NCI-H82 treated with DMSO at 0.1 percent for 48 hours (cell line): ENCODE measurements at regions not wholly inside any gene's neighbourhood (a gene's known extent, or its start where the extent isn't known, plus 50 kb on each side); places are given as distances from the start of the nearest gene placed in this dataset.
"Not testable (repeated sequence)": the region's sequence is repeated elsewhere in the genome, so short reads cannot be mapped to it uniquely, and the experiment has no call there.

ENCODE experiments used
- DNase-seq: peaks from one replicate; lab custom pipeline; 2025; ENCODE audit not compliant: unreplicated experiment; lab: John Stamatoyannopoulos, UW

DNA sequence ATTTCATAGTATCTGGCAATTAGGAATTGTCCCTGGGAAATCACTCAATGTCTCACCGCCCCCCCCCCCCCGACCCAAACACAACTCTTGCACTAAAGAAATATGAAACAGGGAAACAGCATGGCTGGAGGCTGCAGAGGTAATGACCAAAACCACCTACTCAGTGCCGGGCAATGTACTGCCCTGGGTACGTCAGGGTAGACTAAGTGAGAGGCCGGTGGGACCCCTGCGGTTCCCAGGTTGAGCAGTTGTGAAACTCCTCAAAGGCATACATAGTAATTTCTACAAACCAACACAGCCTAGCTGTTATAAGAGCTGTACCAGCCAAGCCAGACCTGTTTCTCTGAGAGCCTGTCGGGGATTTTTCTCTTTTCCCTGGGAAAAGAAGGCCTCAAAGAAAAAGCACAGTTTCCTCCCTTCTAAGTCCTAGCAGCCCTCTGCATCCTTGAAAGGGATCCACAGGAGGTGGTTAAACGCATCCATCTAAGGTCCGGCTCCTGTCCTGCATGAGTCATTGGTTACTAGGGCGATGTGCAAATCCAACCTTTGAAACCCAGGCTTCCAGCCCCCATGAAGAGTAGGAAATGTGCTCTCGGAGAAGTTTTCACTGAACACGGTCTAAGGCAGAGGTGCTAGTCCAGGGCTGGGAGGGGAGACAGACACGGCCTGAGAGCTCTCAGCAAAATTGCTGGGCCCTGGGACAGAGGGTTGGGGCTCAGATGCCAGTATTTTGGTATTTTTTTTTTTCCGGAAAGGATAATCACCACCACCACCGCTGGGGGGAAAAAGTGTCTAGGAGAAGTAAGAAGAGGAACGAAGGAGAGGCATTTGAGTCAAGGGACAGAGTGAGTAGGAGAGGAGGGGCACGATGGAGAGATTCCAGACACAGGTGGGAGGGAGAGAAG, 172.8 kb downstream of the ATP6V0E2 start:
- not testable (repeated sequence) for DNase-seq

DNA sequence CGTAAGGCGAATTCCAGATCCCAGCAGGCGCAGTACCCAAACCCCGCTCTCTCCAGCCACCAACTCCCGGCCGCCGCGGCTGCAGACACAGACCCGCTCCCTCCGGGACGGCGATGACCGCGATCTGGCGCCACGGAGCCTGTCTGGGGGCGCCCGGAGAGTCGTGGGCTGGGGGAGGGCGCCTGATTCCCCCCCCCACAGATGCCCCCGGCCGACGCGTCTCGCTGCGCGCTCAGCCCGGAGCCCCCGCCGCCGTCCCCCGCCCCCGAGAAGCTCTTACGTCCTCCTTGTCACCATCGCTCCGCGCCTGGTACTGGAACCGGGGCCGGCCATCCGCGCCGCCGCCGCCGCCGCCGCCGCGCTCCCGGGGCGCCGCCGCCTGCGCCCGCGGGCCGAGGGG, 173.6 kb downstream of the ATP6V0E2 start:
- DNase-seq, result not testable (repeated sequence)

DNA sequence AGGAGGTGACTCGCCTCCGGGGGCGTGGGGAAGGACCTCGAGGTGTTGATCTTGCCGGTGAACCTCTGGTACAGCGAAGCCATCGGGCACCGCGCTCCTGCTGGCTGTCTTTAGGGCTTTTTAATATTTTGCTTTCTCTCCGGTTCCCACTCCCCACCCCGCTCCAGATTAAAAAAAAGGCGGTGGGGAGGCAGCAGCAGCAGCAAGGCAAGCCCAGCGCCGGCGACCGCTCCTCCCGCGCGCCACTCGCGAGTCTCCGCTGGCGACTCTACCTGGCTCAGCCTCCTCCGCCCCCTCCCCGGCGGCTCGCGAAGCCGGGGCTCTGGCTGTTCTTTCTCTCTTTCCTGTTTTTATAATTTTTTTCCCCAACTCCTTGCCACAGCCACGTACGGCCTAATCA, 174.0 kb downstream of the ATP6V0E2 start:
- DNase-seq, result not testable (repeated sequence)

DNA sequence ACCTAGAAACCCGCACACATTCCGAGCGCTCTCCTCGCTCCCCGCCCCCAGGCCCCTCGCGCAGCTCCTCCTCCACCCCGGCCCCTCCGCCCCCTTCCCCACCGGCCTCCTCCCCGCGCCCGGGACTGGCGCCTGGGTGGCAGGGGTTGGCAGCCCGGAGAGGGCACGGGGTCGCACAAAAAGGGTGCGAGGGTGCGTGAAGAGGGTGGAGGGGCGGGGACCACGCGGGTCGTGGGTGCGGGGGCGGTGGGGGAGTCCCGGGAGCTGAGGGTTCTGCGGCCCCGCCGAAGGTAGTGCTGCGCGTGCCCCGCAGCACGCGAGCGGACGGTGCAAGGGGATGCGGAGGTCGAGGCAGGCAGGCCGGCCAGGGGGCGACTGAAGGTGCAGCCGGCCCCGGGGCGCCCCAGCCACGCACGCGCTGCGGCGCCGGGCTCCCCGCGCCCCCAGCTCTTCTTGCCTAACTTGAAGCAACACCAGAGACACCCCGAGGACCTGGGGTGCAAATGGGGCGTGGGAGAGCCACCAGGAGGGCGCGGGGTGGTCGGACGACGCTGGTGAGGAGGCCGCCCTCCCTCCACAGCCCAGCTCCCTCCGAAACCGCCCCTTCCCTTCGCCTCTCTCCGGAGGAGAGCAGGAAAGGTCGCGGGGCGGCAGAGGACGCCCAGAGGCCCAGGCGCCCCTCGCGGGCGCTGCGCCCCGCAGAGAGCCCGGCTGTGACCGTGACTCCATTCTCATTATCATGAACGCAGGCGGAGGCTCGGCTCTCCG, 174.7 kb downstream of the ATP6V0E2 start:
- not testable (repeated sequence) for DNase-seq

DNA sequence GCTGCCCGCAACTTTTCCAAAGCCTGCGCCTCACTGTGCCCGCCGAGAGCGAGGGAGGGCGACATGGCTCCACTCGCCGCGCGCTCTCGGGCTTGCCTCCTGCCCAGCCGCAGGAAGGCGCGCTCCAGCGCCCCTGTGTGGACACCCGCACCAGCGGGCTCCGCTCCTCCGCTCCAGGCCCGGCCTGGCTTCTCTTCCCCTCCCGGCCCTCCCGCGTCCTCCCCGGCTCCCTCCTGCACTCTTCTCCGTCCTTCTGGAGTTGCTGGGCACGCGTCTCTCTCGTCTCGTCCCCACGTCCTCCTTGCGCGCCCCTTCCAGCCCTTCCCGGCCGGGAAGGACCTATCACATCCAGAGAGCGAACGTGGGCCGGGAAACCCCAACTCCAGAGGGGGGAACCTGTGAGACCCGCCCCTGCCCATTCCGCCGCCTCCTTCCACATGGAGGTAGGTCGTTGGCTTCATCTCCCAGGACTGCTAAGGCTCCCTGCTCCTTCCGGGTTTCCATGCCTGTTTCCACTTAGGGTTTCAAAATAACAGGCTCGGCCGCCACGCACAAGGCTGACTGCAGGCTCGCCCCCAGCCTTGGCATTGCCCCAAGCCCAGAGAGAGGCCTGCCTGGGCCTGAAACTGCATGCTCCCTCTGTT, 175.4 kb downstream of the ATP6V0E2 start:
- not testable (repeated sequence) for DNase-seq

DNA sequence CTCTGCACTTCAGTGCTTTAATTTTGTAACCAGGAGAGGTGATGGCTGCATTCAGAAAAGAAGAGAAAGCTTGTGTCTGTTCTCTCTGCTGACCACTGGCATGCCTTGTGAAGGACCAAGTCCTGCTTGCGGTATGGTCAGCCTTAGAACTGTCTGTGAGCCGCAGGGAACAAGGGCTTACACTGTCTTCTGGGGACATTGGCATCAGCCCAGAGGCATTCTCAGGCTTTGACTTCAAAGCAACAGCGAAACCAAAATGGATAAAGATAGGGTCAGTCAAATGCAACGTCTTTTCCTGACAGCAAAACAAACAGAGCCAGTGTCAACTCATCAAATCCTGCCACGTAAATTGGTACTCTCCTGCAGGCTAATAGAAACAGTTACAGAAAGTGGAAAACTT, 179.6 kb downstream of the ATP6V0E2 start:
- not testable (repeated sequence) for DNase-seq

DNA sequence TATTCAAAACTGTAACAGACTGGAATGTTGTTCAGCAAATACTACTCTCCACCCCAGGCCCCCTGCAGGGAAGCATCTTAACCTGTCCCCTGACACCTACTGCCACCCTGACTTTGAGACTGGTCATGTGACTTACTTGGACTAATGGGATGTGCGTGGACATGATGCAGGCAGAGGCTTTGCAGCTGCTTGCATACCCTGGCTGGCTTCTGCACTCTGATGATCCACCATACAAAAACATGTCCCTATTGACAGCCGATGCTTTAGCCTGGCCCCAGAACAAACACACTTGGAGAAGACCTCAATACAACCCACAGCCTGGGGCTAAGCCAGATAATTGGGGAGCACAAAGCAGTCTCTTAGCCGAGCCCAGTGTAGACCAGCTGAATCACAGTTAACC, 180.5 kb downstream of the ATP6V0E2 start:
- DNase-seq, result not testable (repeated sequence)

DNA sequence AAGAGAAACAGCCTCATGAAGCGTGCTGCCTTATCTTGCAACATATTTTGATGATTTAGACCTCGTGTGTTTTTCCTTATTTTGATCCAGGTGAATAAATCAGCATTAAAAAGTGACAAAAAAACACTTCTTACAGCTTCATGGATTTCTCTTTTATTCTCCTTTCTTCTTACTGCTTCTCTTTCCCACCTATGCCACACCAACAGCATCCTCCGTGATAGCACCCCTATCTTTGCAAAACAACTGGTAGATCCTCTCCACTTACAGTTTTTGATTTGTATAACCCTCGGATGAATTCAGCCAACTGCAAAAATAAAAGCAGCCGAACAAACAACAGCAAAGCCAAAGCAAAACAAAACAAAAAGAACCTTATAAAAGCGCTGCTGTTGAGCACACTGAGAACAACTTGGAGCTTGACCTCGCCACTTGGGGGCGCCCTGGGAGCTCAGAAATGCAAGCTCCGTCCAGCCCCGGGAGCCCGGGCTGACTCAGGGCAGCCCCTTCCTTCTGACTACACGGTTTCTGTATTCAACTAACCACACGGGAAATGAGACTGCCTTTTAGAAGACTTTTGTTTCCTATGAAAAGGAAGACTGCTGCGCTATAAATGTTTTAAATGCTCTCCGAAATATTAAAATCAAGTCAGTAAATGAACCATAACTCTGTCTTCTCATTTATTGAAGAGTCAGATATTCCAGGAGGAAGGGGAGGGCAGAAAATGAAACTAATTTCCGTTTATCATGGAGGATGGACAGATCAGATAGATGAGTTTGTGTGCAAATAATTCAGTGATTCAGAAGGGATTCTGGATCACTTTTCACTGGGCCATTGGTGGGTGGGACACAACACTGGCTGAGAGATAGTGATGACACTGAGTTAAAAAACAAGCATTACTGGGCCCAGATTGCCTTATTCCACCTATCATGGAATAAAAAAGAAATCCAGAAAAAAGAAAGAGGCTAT, 186.8 kb downstream of the ATP6V0E2 start:
- DNase-seq, result not testable (repeated sequence)

DNA sequence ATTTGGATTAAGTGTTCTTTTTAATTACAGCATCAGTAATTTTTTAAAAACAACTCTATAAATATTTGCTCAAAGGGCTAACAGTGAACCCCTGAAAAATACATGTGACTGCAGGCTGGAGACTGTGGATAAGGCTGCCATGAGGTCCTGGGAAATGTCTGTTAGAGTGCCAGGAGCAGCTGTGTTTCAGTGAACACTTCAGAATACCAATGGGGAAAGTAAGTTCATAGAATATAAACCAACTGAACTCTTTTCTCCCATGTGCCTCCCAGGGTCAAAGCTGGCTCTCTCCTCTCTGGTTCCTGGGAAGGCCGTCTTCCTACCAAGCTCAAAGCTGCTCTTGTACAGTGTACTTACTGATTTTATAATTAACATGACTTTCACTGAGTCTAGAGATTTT, 189.4 kb downstream of the ATP6V0E2 start:
- DNase-seq, result not testable (repeated sequence)

DNA sequence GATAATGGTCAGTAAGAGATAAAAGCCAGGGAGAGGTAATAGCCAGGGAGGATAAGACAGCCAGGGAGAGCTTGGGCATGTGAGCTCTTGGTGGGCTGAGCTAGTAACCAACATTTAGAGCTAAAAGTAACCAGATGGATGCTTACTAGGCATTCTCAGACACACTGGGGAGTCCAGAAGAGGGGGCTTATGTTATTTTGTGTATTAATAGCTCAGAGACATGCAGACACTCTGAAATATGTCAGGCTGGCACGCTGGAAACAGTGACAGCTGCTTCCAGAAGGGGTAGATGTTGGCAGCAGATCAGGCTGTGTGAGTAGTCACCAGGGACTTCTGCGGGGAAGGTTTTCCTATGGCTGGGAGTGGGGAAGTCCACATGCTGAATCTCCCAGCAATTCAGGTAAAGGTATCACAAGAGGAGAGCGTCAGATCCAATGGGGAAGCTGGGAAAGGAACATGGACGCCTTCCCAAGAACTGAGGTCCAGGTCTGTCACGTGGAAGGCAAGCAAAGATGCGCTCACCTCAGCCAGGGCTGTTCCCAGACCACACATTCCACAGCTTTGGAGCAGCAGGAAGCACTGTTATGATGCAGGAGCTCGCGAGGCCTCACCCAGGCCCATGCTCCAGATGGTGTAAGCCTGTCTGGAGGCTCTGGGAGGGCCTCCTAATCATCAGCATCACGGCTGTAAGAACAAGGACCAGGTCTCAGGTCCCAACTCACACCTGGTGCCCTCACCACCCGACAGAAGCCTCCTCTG, 196.0 kb downstream of the ATP6V0E2 start:
- not testable (repeated sequence) for DNase-seq

DNA sequence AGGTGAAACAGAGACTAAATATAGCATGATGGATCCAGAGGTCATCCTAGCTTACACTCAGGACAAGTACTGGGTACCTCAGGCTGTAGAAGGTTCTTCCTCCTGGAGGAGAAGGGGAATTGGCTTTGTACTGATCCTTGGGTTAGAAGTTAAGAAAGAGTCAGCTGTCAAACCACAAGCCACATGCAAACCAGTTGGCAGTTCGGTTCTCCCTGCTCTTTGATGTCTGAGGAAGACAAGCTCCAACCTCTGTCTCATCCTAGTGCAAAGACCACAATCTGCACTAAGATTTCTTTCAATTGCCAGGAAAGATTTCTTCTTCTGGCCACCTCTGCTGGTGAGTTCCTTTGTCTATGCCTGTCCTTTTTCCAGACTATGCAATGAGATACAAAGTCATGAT, 203.8 kb downstream of the ATP6V0E2 start:
- not testable (repeated sequence) for DNase-seq

DNA sequence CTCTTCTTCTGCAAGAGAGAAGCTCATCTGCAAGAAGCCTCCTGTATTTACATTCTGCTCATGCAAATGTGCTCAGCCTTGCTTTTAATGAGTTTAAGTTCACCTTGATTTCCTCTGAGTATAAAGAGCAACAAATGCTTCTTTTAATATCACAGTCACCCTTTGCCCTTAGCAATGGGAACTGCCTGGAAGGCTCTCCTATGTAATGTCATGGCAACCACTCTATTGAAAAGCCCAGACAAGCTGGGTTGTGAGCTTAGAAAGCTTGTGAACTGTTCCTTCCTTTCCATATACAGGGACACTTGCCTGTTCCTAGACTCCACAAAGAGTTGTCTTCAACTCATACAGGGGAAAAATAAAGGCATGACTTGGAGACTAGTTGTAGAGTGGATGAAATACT, 208.1 kb downstream of the ATP6V0E2 start:
- DNase-seq, result not testable (repeated sequence)

DNA sequence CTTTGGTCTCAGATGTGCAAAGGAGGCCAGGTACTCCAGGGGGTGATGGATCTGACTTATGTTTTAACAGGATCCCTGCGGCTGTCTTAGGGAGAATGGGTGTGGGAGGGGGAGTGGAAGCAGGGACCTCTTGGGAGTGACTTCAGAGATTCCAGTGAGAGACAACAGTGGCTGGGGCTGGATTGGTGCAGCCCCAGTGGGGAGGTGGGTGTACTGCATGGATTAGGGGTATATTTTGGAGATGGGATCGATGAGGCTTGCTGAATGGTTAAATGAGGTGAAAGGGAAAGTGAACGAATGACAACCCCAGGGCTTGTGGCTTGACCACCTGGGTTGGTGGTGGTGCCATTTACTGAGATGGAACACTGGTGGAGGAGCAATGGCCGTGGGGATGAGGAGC, 211.0 kb downstream of the ATP6V0E2 start:
- not testable (repeated sequence) for DNase-seq

DNA sequence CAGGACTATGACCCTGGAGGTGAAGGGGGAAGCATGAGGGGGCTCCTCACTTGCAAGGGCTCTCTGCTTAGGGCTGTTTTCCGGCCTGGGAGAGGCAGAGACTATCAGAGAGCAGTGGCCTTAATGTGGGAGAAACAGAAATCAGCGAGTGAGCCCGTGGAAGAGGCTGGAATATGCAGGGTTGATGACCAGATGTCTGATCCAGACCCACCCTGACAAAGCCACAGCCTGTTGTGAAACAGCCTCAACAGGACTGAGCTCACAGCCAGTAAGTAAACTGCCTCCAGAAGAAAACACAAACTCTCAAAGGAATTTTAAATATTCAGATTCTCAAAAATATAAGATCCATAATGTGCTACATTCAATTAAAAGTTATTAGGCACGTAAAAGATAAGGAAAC, 213.7 kb downstream of the ATP6V0E2 start:
- not testable (repeated sequence) for DNase-seq

DNA sequence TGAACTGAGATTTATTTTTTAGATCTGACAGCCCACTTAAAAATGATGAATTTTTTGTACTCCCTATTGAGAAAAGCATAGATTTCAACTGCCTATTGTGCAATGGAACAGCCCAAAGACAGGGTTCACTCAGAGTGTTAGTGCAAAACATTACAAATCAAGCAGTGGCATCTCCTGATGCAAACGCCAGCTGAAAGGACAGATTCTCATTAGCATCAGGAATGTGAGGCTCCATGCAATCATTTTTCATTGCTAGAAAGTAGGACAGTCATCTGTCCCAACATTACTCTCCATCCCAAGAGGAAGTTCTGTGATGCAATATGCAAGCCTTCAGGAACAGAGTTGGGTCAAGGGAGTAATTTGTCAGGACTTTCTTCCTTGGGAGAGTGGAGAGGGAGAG, 215.4 kb downstream of the ATP6V0E2 start:
- not testable (repeated sequence) for DNase-seq

DNA sequence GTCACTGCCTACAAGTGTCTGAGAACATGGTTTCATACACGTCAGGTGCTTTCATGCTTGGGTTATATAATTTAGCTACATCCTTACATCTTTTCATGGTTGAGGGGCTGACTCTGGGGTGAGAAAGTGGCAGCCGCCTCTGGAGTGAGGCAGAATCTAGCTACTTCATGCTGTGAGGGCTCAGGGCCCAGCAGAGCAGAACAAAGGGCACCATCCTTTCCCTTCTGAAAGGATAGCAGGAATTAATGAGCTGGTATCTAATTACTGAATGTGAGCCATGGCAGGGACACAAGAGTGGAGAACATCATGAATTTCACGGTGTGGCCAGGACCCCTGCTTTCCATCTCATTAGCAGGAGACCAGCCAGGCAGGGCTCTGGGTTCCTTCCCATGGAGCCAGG, 217.0 kb downstream of the ATP6V0E2 start:
- not testable (repeated sequence) for DNase-seq

DNA sequence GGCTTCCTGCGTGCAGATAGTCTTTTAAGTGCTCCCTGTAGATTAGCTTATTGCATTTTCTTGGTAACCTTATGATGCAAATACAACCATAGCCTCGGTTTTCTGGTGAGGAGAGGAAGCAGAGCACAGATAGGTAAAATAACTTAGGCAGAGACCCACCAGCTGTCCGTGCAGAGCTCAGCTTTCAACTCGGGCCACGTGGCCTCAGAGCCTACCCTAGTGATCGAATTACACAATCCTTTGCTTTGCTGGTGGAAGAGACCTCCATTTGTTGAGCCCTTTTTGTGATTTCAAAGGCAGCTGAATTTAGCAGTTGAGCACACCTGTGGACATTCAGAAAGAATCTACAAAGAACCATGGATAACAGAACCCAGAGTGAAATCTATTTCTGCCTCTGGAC, 220.1 kb downstream of the ATP6V0E2 start:
- DNase-seq, result not testable (repeated sequence)

DNA sequence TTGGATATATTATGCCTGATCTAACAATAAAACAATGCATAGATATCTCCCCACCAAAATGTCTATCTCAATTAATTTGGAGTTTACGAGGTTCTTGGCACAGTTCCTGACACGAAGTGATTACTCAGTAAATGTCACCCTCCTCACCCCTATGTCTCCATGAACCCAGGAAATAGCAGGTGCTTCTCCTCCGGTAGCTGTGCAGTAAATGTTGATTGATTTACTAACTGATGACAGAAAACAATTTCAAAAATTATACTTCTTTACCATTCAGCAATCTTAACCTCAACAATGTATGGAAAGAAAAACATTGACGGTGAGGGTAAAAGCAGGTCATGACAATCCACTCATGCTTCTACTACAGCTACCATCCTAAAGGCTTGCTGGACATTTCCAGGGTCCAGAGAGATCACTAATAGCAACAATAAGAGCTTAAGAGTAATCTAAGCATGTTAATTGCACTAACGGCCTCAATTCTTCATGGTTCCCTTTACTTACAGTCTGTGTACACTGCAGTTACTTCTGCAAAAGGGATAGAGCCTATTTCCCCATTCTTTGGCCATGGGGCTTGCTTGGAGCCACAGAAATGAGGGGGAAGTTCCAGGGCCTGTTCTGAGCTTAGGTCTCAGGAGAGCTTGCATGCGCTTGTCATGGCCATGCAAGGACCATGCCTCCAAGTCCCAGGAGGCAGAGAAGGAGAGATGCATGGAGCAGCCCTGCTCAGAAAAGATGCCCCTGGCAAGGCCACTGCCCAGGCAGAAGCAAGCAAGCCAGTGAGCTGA, 222.6 kb downstream of the ATP6V0E2 start:
- not testable (repeated sequence) for DNase-seq

DNA sequence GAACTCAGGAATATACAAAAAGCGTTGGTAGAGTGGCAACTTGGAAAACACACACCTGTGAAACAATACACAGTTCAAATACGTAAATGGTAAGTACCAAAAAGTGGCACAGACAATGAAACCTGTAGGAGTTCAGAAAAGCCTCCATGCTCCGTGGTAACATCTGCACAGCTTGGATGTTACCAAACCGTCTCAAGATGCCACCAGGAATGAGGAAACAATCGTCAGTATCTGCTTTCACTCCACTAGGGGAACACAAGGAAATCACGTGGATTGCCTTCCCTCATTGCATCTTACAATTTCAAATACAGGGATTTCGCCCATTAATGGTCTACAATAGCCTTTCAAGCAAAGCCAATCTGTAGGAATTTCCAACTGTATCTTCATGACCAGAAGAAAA, 224.6 kb upstream of the LRRC61 start:
- DNase-seq, result not testable (repeated sequence)
